ENCODE measurements at regions not wholly inside any gene's neighbourhood (a gene's known extent, or its start where the extent isn't known, plus 50 kb on each side); places are given as distances from the start of the nearest gene placed in this dataset.

- ATAC-seq (no peak), DNase-seq (no peak)
- intact Hi-C loops (cut with micrococcal nuclease) = no loop called here
These were observed 252.2 kb upstream of the BMP2 start for GRCh38 chr20:6515261-6515660.

- no peak for ATAC-seq
- DNase-seq = no peak
- intact Hi-C loops (cut with micrococcal nuclease) = no loop called here
These were observed 253.9 kb upstream of the BMP2 start for GRCh38 chr20:6513599-6513998.

DNA sequence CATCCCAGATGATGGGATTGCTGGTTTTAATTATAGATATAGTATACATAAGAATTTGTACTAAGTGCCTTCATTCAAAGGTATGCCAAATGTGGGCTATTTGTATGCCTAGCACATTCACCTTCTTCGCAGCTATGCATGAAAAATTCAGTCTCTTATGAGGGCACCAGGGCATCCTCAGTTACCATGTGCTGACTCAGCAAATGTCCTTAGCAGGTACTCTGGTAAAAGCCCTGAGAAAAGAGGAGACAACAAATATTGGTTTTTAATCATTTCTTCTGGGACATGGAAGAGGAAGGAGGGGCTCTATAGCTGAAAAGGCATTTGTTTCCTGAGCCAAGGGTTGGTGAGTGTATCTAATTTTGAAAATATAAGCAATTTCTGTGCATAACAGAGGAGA lies 258.1 kb upstream of the BMP2 start:
- ATAC-seq (no peak), DNase-seq (no peak)
- intact Hi-C loops (cut with micrococcal nuclease) = no loop called here

- intact Hi-C loops (cut with micrococcal nuclease) = no loop called here
- DNase-seq = no peak
- ATAC-seq = no peak
These were observed 260.6 kb upstream of the BMP2 start for GRCh38 chr20:6506906-6507305.

DNA sequence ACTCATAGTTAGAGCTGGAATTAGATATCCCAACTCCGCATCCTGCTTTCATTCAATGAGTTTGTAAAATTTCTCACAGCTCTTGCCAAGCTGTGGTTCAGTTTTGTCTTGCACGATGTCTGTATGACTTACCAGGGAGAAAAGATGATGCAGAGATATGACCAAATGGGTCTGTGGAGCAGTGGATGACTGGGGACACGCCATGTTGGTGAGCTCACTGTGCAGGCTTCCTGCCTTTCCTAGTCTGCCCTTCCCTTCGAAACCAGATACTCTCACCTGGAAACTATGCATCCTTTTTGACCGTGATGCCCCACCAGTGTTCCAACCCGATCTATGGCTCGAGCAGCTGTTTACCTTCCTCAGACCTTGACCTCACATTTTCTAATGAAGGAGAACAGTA lies 262.7 kb upstream of the BMP2 start:
- ATAC-seq = no peak
- intact Hi-C loops (cut with micrococcal nuclease) = no loop called here
- DNase-seq = no peak

- intact Hi-C loops (cut with micrococcal nuclease) = no loop called here
- ATAC-seq = no peak
These were observed 263.3 kb upstream of the BMP2 start for GRCh38 chr20:6504179-6504578.

GRCh38 chr20:6502999-6503398 lies 264.5 kb upstream of the BMP2 start:
- intact Hi-C loops (cut with micrococcal nuclease) = no loop called here
- DNase-seq (no peak), ATAC-seq (no peak)

More at GRCh38 chr20:6504179-6504578, 263.3 kb upstream of the BMP2 start:
- no peak for DNase-seq

- DNase-seq = no peak
- intact Hi-C loops (cut with micrococcal nuclease) = no loop called here
- ATAC-seq = no peak
These were observed 265.3 kb upstream of the BMP2 start for GRCh38 chr20:6502219-6502618.

GRCh38 chr20:6501061-6501460 lies 266.4 kb upstream of the BMP2 start:
- ATAC-seq = no peak
- DNase-seq = no peak
- intact Hi-C loops (cut with micrococcal nuclease) = no loop called here

- intact Hi-C loops (cut with micrococcal nuclease) = no loop called here
- ATAC-seq = no peak
- no peak for DNase-seq
These were observed 267.9 kb upstream of the BMP2 start for GRCh38 chr20:6499566-6499965.

- intact Hi-C loops (cut with micrococcal nuclease) = no loop called here
- ATAC-seq (no peak), DNase-seq (no peak)
These were observed 270.6 kb upstream of the BMP2 start for GRCh38 chr20:6496874-6497273.

DNA sequence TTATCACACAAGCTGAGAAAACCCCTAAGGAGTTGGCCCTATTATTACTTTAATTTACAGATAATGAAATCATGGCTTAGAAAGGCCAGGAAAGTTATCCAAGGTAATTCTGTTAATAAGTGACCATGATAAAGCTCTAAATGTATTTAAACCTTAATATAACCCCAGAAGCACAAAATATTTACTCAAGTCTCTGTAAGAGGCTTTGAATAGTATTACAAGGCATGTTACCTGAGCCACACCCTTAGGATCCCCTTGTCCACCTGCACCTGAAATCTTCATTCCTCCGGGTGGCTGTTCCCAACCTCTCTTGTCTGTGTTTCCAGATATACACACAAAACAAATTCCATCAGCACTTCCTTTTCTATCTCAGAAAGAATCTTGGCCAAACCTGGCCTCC lies 271.6 kb upstream of the BMP2 start:
- DNase-seq (no peak), ATAC-seq (no peak)
- intact Hi-C loops (cut with micrococcal nuclease) = no loop called here

DNA sequence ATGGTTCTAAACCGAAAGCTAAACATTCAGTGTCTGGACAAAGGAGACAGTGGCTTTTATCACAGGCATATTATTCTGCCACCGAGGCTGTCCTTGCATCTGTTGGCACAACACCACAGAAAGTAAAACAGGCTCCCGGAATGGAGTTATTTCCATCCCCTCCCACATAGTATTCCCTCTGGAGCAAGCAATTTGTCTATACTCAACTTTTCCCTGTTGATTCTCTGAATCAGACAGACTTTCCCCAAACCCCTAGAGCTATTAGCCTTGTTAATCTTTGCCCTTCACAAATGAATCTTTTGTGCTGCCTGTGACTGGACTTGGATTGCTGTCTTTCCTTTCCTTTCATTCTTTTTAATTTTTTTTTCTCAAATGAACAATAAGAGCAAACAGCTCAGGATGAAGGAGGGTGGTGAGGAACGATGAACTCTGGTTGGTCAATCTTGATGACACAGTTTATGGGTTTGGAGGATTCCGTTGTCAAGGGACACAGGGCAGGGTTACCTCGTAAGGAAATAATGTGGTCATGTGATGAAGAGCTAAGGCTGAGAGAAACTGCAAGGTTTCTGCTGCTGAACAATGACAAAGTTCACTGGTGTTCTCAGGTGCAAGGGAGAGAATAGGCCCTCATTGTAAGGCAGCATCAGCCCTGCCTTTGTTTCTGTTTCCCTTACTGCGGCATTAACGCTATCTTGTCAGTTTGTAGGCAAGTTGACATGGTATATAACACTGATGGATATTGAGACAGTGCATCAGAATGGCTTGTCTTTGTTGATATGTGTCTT lies 275.0 kb upstream of the BMP2 start:
- intact Hi-C loops (cut with micrococcal nuclease) = no loop called here
- ATAC-seq = peak; percentile 28

GRCh38 chr20:6490849-6491248 lies 276.6 kb upstream of the BMP2 start:
- no peak for ATAC-seq
- no peak for DNase-seq
- intact Hi-C loops (cut with micrococcal nuclease) = no loop called here

More for the DNA sequence above, 275.0 kb upstream of the BMP2 start:
- DNase-seq = no peak

DNA sequence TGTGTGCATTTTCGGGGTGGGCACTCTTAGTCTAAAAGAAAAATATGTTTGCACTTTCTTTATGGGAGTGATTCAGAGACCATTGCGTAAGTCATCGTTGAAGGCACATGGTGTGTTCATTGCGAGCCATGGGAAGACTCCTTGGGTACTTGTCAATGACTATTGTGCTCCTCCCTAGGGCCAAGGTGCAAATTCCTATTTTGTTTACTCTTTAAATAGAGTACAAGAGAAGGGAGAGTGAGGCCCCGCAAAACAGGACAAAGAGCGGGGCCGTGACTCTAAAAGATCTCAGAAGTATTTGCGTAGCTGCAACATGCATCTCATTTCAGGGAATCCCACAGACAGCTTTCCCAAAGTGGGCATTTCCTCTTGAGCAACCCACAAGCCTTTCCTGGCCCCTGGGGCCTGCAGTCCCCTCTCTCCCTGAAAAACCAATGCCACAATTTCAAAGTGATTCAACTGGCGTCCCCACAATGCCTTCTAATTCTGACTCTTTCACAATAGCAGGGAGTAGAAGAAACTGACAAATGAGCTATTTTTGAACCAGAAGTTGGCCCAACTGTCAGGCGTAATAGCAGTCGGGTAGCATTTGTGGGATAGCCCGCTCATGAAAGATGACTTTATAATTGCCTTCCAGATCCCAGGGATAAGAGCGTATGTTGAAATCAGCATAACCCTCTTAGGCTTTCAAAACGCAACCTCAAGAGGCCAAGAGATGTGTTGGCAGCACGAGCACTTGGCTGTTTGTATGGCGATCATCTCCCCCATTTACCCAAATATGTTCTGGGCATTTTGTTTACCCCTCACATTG lies 277.9 kb upstream of the BMP2 start:
- DNase-seq (no peak), ATAC-seq (no peak)
- intact Hi-C loops (cut with micrococcal nuclease) = no loop called here

- intact Hi-C loops (cut with micrococcal nuclease) = no loop called here
- no peak for DNase-seq
- no peak for ATAC-seq
These were observed 282.1 kb upstream of the BMP2 start for GRCh38 chr20:6485351-6485750.

- intact Hi-C loops (cut with micrococcal nuclease) = no loop called here
- ATAC-seq (no peak), DNase-seq (no peak)
These were observed 283.8 kb upstream of the BMP2 start for GRCh38 chr20:6483727-6484126.

DNA sequence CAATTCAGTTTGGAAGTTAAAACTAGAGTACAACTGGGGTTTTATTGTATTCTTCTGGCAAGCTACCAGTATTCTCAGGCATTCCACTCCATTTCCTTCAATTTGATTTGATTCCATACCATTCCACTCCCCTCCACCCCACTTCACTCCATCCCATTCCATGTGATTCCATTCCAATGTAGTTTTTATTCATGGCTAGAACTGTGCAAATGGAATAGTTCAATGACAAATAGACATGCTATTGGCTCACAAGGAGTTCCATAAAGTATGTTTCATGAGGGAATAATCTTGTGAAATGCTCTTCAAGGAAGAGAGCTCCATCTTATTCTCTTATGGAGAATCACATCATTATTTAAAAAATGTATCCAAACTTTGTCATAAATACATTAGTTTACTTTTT lies 285.0 kb upstream of the BMP2 start:
- no peak for ATAC-seq
- intact Hi-C loops (cut with micrococcal nuclease) = no loop called here
- DNase-seq = no peak

DNA sequence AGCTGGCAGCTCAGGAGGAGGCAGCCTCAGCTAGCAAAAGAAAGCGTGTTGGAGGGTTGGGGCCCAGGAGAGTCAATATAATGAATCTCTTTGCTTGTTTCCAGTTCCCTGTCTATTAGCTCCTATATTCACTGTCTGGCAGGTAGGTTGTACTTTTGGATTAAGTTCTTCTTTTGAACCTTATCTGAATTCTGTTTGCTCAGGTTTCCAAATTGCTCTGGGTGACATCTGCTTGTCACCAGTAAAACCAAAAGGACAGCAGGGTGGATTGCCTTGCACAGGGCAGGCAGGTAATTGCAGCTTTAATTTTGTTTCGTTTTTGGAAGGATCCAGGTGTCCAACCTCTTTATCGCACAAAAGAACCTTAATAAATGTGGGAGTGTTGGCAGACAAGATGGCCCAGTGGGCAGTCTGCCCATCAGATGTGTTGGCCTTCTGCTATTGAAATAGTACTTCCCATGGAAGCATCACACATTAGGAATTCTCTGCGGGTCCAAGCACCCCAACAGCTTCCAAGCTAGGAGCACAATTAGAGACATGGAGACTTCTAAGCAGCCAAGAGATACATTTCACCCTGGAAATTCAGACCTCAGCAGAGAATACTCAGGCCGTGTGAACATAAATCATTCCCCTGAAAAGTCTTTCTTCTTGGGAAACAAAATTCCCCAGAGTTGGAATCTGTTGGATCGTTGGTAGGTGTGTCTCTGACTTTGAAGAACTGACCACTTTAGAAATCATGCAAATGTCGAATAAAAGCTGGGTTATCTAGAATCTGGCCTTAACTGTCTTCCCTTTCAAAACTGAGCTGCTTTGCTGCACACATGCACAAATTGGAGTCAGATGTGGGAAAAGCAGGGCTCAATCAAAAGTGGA lies 286.9 kb upstream of the BMP2 start:
- intact Hi-C loops (cut with micrococcal nuclease) = no loop called here
- DNase-seq (no peak), ATAC-seq (no peak)

- no peak for ATAC-seq
- intact Hi-C loops (cut with micrococcal nuclease) = no loop called here
- no peak for DNase-seq
These were observed 294.3 kb upstream of the BMP2 start for GRCh38 chr20:6473197-6473596.

Data from left ventricle myocardium superior (tissue), 1 donor.